ENCODE measurements at regions not wholly inside any gene's neighbourhood (a gene's known extent, or its start where the extent isn't known, plus 50 kb on each side); places are given as distances from the start of the nearest gene placed in this dataset.

DNA sequence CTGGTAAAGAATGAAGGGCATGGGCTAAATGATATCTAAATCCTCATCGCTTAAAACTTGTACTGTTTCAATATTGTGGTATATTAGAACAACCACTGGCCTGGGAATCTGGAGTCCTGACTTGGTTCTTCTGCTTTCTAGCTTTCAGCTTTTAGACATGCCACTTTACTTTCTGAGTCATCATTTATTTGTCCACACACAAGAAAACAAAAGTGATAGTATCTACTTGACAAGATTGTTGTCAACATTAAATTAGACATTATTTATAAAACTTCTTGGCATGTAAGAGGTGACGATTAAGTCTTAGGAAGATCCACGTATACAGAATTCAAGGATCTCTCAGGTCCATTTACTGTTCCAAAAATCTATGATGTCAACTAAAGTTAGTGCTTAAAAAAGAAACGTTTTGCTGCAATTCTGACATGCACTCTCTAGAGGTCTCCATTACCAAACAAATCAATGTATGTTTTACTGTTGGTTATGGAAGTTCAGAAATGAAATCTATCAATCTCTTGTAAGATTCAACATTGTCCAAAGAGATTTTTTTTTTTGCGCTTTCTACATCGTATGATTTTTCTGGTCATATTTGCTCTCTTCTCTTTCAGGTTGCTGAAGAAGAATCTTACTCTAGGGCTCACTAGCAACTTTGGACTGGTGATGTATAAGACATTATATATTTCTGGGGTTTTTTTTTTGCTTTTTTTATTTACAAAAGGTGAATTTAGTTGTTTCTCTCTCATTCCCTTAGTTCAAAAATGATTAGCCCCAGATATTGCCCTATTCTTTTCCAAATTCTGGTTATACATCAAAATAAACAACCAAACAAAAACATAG lies 53.6 kb upstream of the DYNC1I1 start:
- H3K9me3 ChIP-seq: no peaks in the 10 kb centered on the region
- TF ChIP-seq POLR2A (IDR thresholded peaks at IDR 0.05) (no peak), CTCF (IDR thresholded peaks at IDR 0.05) (no peak), EP300 (IDR thresholded peaks at IDR 0.05) (no peak)
- no peaks in the 10 kb centered on the region for H3K36me3 ChIP-seq
- no peak overlapping the region for H3K4me3 ChIP-seq
- H3K27me3 ChIP-seq: no peaks in the 10 kb centered on the region
- no peak for DNase-seq
- no peak overlapping the region for H3K27ac ChIP-seq
- no peaks in the 10 kb centered on the region for H3K4me1 ChIP-seq (ENCODE audit: insufficient read depth)
- intact Hi-C loops (cut with DNase I): no loop called here
- 51 to 57% (median 54%) methylated on average over 6 of the region's 6 CpGs for WGBS, 3 donors

GRCh38 chr7:95716357-95717122 lies 55.8 kb upstream of the DYNC1I1 start:
- no peaks in the 10 kb centered on the region for H3K36me3 ChIP-seq
- 83 to 88% (median 87%) methylated on average over 5 of the region's 5 CpGs for WGBS, 3 donors
- no peak for TF ChIP-seq POLR2A (IDR thresholded peaks at IDR 0.05)
- intact Hi-C loops (cut with DNase I): no loop called here
- no peak for DNase-seq
- H3K4me1 ChIP-seq (ENCODE audit: insufficient read depth): no peaks in the 10 kb centered on the region
- no peak overlapping the region for H3K27ac ChIP-seq
- no peak overlapping the region for H3K4me3 ChIP-seq
- H3K27me3 ChIP-seq: no peaks in the 10 kb centered on the region
- H3K9me3 ChIP-seq: no peaks in the 10 kb centered on the region

GRCh38 chr7:95715274-95715673 lies 57.1 kb upstream of the DYNC1I1 start:
- H3K27ac ChIP-seq: no peak overlapping the region
- H3K4me1 ChIP-seq (ENCODE audit: insufficient read depth): no peaks in the 10 kb centered on the region
- TF ChIP-seq EP300 (IDR thresholded peaks at IDR 0.05): no peak
- no peak for TF ChIP-seq POLR2A (IDR thresholded peaks at IDR 0.05)
- TF ChIP-seq CTCF (IDR thresholded peaks at IDR 0.05): no peak
- H3K9me3 ChIP-seq: no peaks in the 10 kb centered on the region
- no peaks in the 10 kb centered on the region for H3K36me3 ChIP-seq
- intact Hi-C loops (cut with DNase I): no loop called here
- H3K4me3 ChIP-seq: no peak overlapping the region
- no peaks in the 10 kb centered on the region for H3K27me3 ChIP-seq
- DNase-seq: no peak

DNA sequence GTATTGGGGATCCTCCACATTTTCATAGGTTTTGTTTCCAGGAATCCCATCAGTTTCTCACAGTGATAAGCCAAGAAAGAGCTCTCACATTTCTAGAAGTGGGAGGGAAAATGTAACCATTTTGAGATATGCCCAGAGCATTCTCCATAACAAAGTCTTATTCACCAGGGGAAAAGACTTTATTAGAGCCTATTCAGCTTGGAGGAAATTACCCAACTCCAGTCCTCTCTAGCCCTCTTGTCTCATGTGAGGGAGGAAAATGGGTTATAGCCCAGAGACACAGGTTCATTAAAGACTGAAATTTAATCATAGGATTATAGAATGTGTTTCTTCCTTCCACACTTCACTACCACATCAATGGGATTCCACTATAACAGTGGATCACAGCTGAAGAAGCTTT lies 61.6 kb upstream of the DYNC1I1 start:
- no peak for TF ChIP-seq POLR2A (IDR thresholded peaks at IDR 0.05)
- TF ChIP-seq CTCF (IDR thresholded peaks at IDR 0.05): no peak
- no peak for TF ChIP-seq EP300 (IDR thresholded peaks at IDR 0.05)
- H3K27ac ChIP-seq: no peak overlapping the region
- H3K9me3 ChIP-seq: no peaks in the 10 kb centered on the region
- no peaks in the 10 kb centered on the region for H3K36me3 ChIP-seq
- intact Hi-C loops (cut with DNase I): no loop called here
- no peaks in the 10 kb centered on the region for H3K27me3 ChIP-seq
- no peaks in the 10 kb centered on the region for H3K4me1 ChIP-seq (ENCODE audit: insufficient read depth)
- no peak overlapping the region for H3K4me3 ChIP-seq
- DNase-seq: no peak

DNA sequence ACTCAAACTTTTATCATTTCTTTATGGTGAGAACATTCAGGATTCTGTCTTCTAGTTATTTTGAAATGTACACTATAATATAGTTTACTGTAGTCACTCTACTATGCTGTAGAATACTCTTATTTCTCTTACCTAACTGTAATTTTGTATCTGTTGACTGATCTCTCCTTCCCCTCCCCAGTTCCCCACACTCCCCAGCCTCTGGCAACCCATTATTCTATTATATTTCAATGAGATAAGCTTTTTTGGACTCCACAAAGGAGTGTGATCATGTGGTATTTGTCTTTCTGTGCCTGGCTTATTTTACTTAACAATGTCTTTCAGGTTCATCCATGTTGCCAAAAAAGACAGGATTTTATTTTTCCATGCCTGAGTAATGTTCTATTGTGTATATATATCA lies 71.4 kb upstream of the DYNC1I1 start:
- Histone ChIP-seq H3K4me1 (ENCODE audit: insufficient read depth) (no peaks in the 10 kb centered on the region), H3K9me3 (no peaks in the 10 kb centered on the region), H3K36me3 (no peaks in the 10 kb centered on the region), H3K4me3 (no peak overlapping the region), H3K27ac (no peak overlapping the region), H3K27me3 (no peaks in the 10 kb centered on the region)
- intact Hi-C loops (cut with DNase I): no loop called here
- DNase-seq: no peak
- TF ChIP-seq POLR2A (IDR thresholded peaks at IDR 0.05): no peak
- TF ChIP-seq EP300 (IDR thresholded peaks at IDR 0.05): no peak
- no peak for TF ChIP-seq CTCF (IDR thresholded peaks at IDR 0.05)

All from ovary (tissue), 7 donors.